IMR-90 (cell line): ENCODE measurements at regions not wholly inside any gene's neighbourhood (a gene's known extent, or its start where the extent isn't known, plus 50 kb on each side); places are given as distances from the start of the nearest gene placed in this dataset.

ENCODE experiments used
- ATAC-seq: fragments of 200-7000 bp; cut with Tn5 transposase; 2 replicates; pipeline ENCODE4 v1.9.1; 2020; ENCODE audit warnings: low read depth, mild to moderate bottlenecking, moderate library complexity
- BruUV-seq: library from RNA; stranded (reverse); fragments of 400-500 nt; replicated peaks from 2 replicates; lab custom pipeline; 2021; lab: Mats Ljungman, UMichigan
- CTCF ChIA-PET: fragments of 300-600 bp; formaldehyde crosslinking; extraction: SDS; loops from one replicate; lab custom pipeline; 2021; ENCODE audit warnings: antibody characterized with exemption; lab: Yijun Ruan, JAX
- POLR2A ChIA-PET: fragments of 300-600 bp; sonication (Branson Sonifier 250); formaldehyde crosslinking; loops from one replicate; lab custom pipeline; 2022; ENCODE audit warnings: antibody characterized with exemption; ENCODE audit not compliant: unreplicated experiment; lab: Charles Lee
- DNase-seq: peaks from one replicate; pipeline ENCODE4 v3.0.0; 2013
- H2AFZ ChIP-seq: replicated peaks from 2 replicates; pipeline ENCODE3; 2013; ENCODE audit warnings: low read length, mild to moderate bottlenecking; ENCODE audit not compliant: poor library complexity
- H2AK5ac ChIP-seq: 2 replicates; pipeline ENCODE4 v1.6.1; 2013; ENCODE audit warnings: low read depth, low read length, inconsistent platforms
- H2AK9ac ChIP-seq: replicated peaks from 2 replicates; pipeline ENCODE3; 2013; ENCODE audit warnings: mild to moderate bottlenecking, low read depth, low read length, moderate library complexity; ENCODE audit not compliant: poor library complexity
- H2BK120ac ChIP-seq: 2 replicates; pipeline ENCODE4 v1.6.1; 2013; ENCODE audit warnings: low read depth, low read length, inconsistent platforms
- H2BK15ac ChIP-seq: 3 replicates; pipeline ENCODE4 v1.6.1; 2013; ENCODE audit warnings: low read depth, low read length, inconsistent platforms
- H2BK20ac ChIP-seq: 2 replicates; pipeline ENCODE4 v1.6.1; 2013; ENCODE audit warnings: low read depth, mild to moderate bottlenecking, inconsistent platforms, low read length, moderate library complexity
- H2BK5ac ChIP-seq: 2 replicates; pipeline ENCODE4 v1.6.1; 2013; ENCODE audit warnings: mild to moderate bottlenecking, low read depth, low read length, inconsistent platforms; ENCODE audit not compliant: poor library complexity, severe bottlenecking
- H3K14ac ChIP-seq: replicated peaks from 2 replicates; pipeline ENCODE4 v1.6.1; 2013; ENCODE audit warnings: low read depth, low read length, inconsistent platforms
- H3K18ac ChIP-seq: 2 replicates; pipeline ENCODE4 v1.6.1; 2013; ENCODE audit warnings: low read depth, low read length, control low read depth
- H3K23ac ChIP-seq: 2 replicates; pipeline ENCODE4 v1.6.1; 2013; ENCODE audit warnings: low read depth, low read length, inconsistent platforms
- H3K27ac ChIP-seq: 2 replicates; pipeline ENCODE4 v1.5.1; 2013; ENCODE audit warnings: mild to moderate bottlenecking, control low read depth, low read length; ENCODE audit not compliant: insufficient read depth
- H3K27me3 ChIP-seq: 2 replicates; pipeline ENCODE4 v1.6.1; 2013; ENCODE audit warnings: low read length; ENCODE audit not compliant: control insufficient read depth, insufficient read depth
- H3K36me3 ChIP-seq: 2 replicates; pipeline ENCODE4 v1.6.1; 2013; ENCODE audit warnings: low read length, mixed read lengths; ENCODE audit not compliant: control insufficient read depth, insufficient read depth
- H3K4ac ChIP-seq: 2 replicates; pipeline ENCODE4 v1.6.1; 2013; ENCODE audit warnings: low read depth, low read length, inconsistent platforms
- H3K4me1 ChIP-seq: 2 replicates; pipeline ENCODE4 v1.6.1; 2013; ENCODE audit warnings: low read length, mixed read lengths; ENCODE audit not compliant: control insufficient read depth, insufficient read depth
- H3K4me2 ChIP-seq: 2 replicates; pipeline ENCODE4 v1.6.1; 2013; ENCODE audit warnings: low read depth, mild to moderate bottlenecking, control low read depth, low read length, moderate library complexity
- H3K4me3 ChIP-seq: 2 replicates; pipeline ENCODE4 v1.5.1; 2013; ENCODE audit warnings: low read depth, mild to moderate bottlenecking, control low read depth, low read length, moderate library complexity; ENCODE audit not compliant: insufficient read depth
- H3K56ac ChIP-seq: 2 replicates; pipeline ENCODE4 v1.6.1; 2013; ENCODE audit warnings: low read length, inconsistent platforms; ENCODE audit not compliant: insufficient read depth; ENCODE audit errors: extremely low read depth
- H3K79me1 ChIP-seq, 2 experiments: 2 replicates each; pipeline ENCODE4 v1.6.1; 2013; ENCODE audit warnings: low read length in 2 of 2, inconsistent platforms in 1 of 2, low read depth in 1 of 2
- H3K9ac ChIP-seq: 2 replicates; pipeline ENCODE4 v1.6.1; 2013; ENCODE audit warnings: low read depth, low read length, control low read depth
- H3K9me1 ChIP-seq: 2 replicates; pipeline ENCODE4 v1.6.1; 2013; ENCODE audit warnings: low read length, inconsistent platforms; ENCODE audit not compliant: insufficient read depth
- H3K9me3 ChIP-seq: 2 replicates; pipeline ENCODE4 v1.6.1; 2013; ENCODE audit warnings: low read length; ENCODE audit not compliant: control insufficient read depth, insufficient read depth
- H4K20me1 ChIP-seq: 2 replicates; pipeline ENCODE4 v1.6.1; 2013; ENCODE audit warnings: low read length, inconsistent platforms; ENCODE audit not compliant: insufficient read depth
- H4K5ac ChIP-seq: 2 replicates; pipeline ENCODE4 v1.6.1; 2013; ENCODE audit warnings: mild to moderate bottlenecking, low read depth, low read length, control low read depth
- H4K8ac ChIP-seq, 2 experiments: 2 replicates each; pipeline ENCODE4 v1.6.1; 2013; ENCODE audit warnings: low read depth in 2 of 2, low read length in 2 of 2, control low read depth in 1 of 2, inconsistent platforms in 1 of 2
- H4K91ac ChIP-seq: 2 replicates; pipeline ENCODE4 v1.6.1; 2013; ENCODE audit warnings: low read depth, low read length, inconsistent platforms; ENCODE audit not compliant: insufficient read depth
- CEBPB ChIP-seq: IDR thresholded peaks from 2 replicates; pipeline ENCODE4 v1.6.1; 2012; ENCODE audit warnings: low read depth, low read length, improper control_type of control experiment
- CHD1 ChIP-seq: IDR thresholded peaks from 2 replicates; pipeline ENCODE4 v1.6.1; 2012; ENCODE audit warnings: low read depth, low read length, improper control_type of control experiment
- CTCF ChIP-seq: conservative IDR thresholded peaks from 2 replicates; pipeline ENCODE4 v1.5.1; 2012; ENCODE audit warnings: mild to moderate bottlenecking, low read depth, low read length, improper control_type of control experiment
- MXI1 ChIP-seq: IDR thresholded peaks from 2 replicates; pipeline ENCODE4 v1.6.1; 2012; ENCODE audit warnings: low read depth, mild to moderate bottlenecking, low read length, moderate library complexity, borderline replicate concordance
- RFX5 ChIP-seq: IDR thresholded peaks from 2 replicates; pipeline ENCODE4 v1.8.0; 2012; ENCODE audit warnings: low read depth, mild to moderate bottlenecking, low read length, moderate library complexity
- USF2 ChIP-seq: fragments of 150-350 bp; IDR thresholded peaks from 2 replicates; pipeline ENCODE4 v1.6.1; 2017; ENCODE audit warnings: mild to moderate bottlenecking, antibody characterized with exemption, low read length, low read depth
- WGBS, 2 experiments: methylation state at CpG; one replicate each; pipeline versions ENCODE4 v1.1.5 to v1.1.7; 2013; ENCODE audit warnings: missing lambda C conversion rate in 2 of 2; ENCODE audit not compliant: insufficient read length in 1 of 2; ENCODE audit errors: extremely low coverage in 2 of 2; 5-methylcytosine and 5-hydroxymethylcytosine counted together
- dilution Hi-C: fragments of 300-500 bp; cut with HindIII; formaldehyde crosslinking; loops from one replicate; pipeline ENCODE4 v1.14.3; 2018; ENCODE audit warnings: low sequenced_read_pairs; ENCODE audit not compliant: unreplicated experiment
- in situ Hi-C: fragments of 300-500 bp; cut with MboI; formaldehyde crosslinking; loops from 3 replicates; pipeline ENCODE4 v1.14.3; 2019; ENCODE audit warnings: low sequenced_read_pairs, inconsistent platforms, mixed read lengths
- intact Hi-C: fragments of 100-400 bp; cut with micrococcal nuclease; formaldehyde crosslinking; loops from 2 replicates; pipeline ENCODE4 v1.10.0; 2022

- Histone ChIP-seq H3K9me1 (peaks cover 4% of the 10 kb centered on the region), H2BK120ac (no peak overlapping the region), H3K56ac (no peak overlapping the region), H3K27me3 (no peaks in the 10 kb centered on the region), H3K9me3 (no peaks in the 10 kb centered on the region), H3K36me3 (no peaks in the 10 kb centered on the region), H3K4ac (no peak overlapping the region), H2BK15ac (no peak overlapping the region), H2BK5ac (no peak overlapping the region), H3K4me1 (peaks cover 5% of the 10 kb centered on the region), H3K18ac (no peak overlapping the region), H3K9ac (no peak overlapping the region), H4K91ac (no peak overlapping the region), H3K27ac (no peak overlapping the region), H3K4me2 (no peak overlapping the region), H3K79me1 (no peaks in the 10 kb centered on the region; a peak in 1 of 4 replicates), H3K23ac (no peak overlapping the region), H4K20me1 (no peaks in the 10 kb centered on the region), H3K4me3 (no peak overlapping the region), H4K8ac (no peak overlapping the region), H2AK5ac (no peak overlapping the region), H2AFZ (peak overlapping the region; percentile 61), H2BK20ac (no peak overlapping the region), H4K5ac (no peak overlapping the region), H2AK9ac (no peak overlapping the region), H3K14ac (no peak overlapping the region)
- dilution Hi-C loops (no loop called here), in situ Hi-C loops (no loop called here), intact Hi-C loops (no loop called here)
- ATAC-seq (no peak), DNase-seq (no peak)
- ChIA-PET POLR2A (interaction anchor here (0.7 kb wide), 1 partner anchor 275 kb away, joined by 11 read pairs; no protein-coding TSS in a partner anchor), CTCF (no interaction called here)
- WGBS, 2 experiments, result 86% methylated on average over 1 of the region's 11 CpGs; no CpG with 5 or more reads in 1 of the 2 experiments
- no TSS peak for BruUV-seq
- TF ChIP-seq CTCF, result no peak
- TF ChIP-seq CHD1, result no peak
- TF ChIP-seq USF2, result no peak
- TF ChIP-seq MXI1, result no peak
- TF ChIP-seq RFX5, result no peak
- TF ChIP-seq CEBPB, result peak; percentile 46
Measured at GRCh38 chr12:68410018-68410660, 78.0 kb upstream of the MDM1 start.
